A549 (cell line): ENCODE measurements at regions not wholly inside any gene's neighbourhood (a gene's known extent, or its start where the extent isn't known, plus 50 kb on each side); places are given as distances from the start of the nearest gene placed in this dataset.

Experiments used
- BCL3 ChIP-seq: fragments of >200 bp; sonication (Bioruptor Twin); formaldehyde crosslinking; IDR thresholded peaks from 3 replicates; pipeline ENCODE4 v1.6.1; 2016
- BHLHE40 ChIP-seq: IDR thresholded peaks from 2 replicates; pipeline ENCODE4 v1.6.1; 2012; ENCODE audit warnings: low read depth, low read length, inconsistent platforms
- CBX2 ChIP-seq: fragments of 200-600 bp; sonication (generic); IDR thresholded peaks from 2 replicates; pipeline ENCODE4 v1.6.1; 2016; ENCODE audit warnings: low read depth, mild to moderate bottlenecking, borderline replicate concordance
- CHD2 ChIP-seq: fragments of 150-350 bp; IDR thresholded peaks from 2 replicates; pipeline ENCODE4 v1.6.1; 2014; ENCODE audit warnings: low read length; ENCODE audit not compliant: partially characterized antibody
- EP300 ChIP-seq, 2 experiments: fragments of >200 bp; sonication (Bioruptor Twin); formaldehyde crosslinking; IDR thresholded peaks; 2 replicates in 1 of 2; 3 replicates in 1 of 2; pipeline ENCODE4 v1.6.1; 2016 to 2017
- ESRRA ChIP-seq: fragments of 150-350 bp; IDR thresholded peaks from 2 replicates; pipeline ENCODE4 v1.6.1; 2014; ENCODE audit warnings: mild to moderate bottlenecking, low read length, borderline replicate concordance
- FOSL2 ChIP-seq, 2 experiments: fragments of 450-650 bp in 1 of 2; fragments of >200 bp in 1 of 2; sonication (Bioruptor Twin) in 1 of 2; formaldehyde crosslinking; IDR thresholded peaks; 2 replicates each; pipeline versions ENCODE4 v1.5.0 to v1.6.1; 2016 to 2020; ENCODE audit warnings: mild to moderate bottlenecking in 1 of 2, moderate library complexity in 1 of 2
- MAX ChIP-seq: IDR thresholded peaks from 2 replicates; pipeline ENCODE4 v1.6.1; 2012
- PHF8 ChIP-seq: fragments of 200-600 bp; sonication (generic); IDR thresholded peaks from 2 replicates; pipeline ENCODE4 v1.6.1; 2016; ENCODE audit warnings: low read depth, mild to moderate bottlenecking, antibody characterized with exemption, moderate library complexity, borderline replicate concordance
- POLR2A ChIP-seq: IDR thresholded peaks from 2 replicates; pipeline ENCODE4 v1.6.1; 2012; ENCODE audit warnings: mild to moderate bottlenecking, low read length
- TP53 ChIP-seq: fragments of 250-450 bp; sonication (Bioruptor Pico); IDR thresholded peaks from 2 replicates; pipeline ENCODE4 v1.5.0; 2021; ENCODE audit warnings: mild to moderate bottlenecking, moderate library complexity
- ZC3H11A ChIP-seq: fragments of 450-650 bp; IDR thresholded peaks from 2 replicates; pipeline ENCODE4 v1.6.1; 2014; ENCODE audit warnings: antibody characterized with exemption, mild to moderate bottlenecking
- TF ChIP-seq, protein P1 (sequence below): fragments of >200 bp; sonication (Bioruptor Twin); formaldehyde crosslinking; IDR thresholded peaks from 3 replicates; pipeline ENCODE4 v1.5.1; 2016

DNA sequence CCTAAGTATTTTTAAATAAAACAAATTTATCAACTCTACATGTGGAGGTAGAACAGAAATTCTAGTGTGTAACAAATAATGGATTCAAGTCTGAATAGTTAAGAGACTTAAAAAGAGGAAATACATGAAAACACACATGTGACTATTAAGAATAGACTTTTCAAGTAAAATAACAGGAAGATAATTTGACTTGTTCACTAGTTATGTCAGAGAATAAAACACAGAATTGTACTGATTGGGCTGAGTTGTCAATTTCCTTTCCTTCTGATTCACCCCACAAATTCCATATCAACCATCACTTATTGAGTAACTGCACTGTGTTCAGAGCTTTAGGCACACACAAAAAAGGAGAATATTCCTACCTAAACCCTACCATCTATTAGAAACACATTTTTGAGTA, 557.2 kb downstream of the TUSC7 start:
- TF ChIP-seq POLR2A, result no peak
- no peak for TF ChIP-seq BCL3
- TF ChIP-seq CHD2, result no peak
- TF ChIP-seq, protein P1, sequence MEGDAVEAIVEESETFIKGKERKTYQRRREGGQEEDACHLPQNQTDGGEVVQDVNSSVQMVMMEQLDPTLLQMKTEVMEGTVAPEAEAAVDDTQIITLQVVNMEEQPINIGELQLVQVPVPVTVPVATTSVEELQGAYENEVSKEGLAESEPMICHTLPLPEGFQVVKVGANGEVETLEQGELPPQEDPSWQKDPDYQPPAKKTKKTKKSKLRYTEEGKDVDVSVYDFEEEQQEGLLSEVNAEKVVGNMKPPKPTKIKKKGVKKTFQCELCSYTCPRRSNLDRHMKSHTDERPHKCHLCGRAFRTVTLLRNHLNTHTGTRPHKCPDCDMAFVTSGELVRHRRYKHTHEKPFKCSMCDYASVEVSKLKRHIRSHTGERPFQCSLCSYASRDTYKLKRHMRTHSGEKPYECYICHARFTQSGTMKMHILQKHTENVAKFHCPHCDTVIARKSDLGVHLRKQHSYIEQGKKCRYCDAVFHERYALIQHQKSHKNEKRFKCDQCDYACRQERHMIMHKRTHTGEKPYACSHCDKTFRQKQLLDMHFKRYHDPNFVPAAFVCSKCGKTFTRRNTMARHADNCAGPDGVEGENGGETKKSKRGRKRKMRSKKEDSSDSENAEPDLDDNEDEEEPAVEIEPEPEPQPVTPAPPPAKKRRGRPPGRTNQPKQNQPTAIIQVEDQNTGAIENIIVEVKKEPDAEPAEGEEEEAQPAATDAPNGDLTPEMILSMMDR, result no peak
- no peak for TF ChIP-seq MAX
- TF ChIP-seq BHLHE40, result no peak
- TF ChIP-seq TP53 (CRISPR knock-in tag), result no peak
- no peak for TF ChIP-seq EP300 (IDR thresholded peaks at IDR 0.05)
- TF ChIP-seq PHF8, result no peak
- TF ChIP-seq ESRRA, result no peak
- TF ChIP-seq ZC3H11A, result no peak
- no peak for TF ChIP-seq FOSL2 (IDR thresholded peaks at IDR 0.05)
- TF ChIP-seq FOSL2 (CRISPR knock-in tag; IDR thresholded peaks at IDR 0.05), result no peak
- TF ChIP-seq CBX2, result no peak
